PFSK-1 (cell line): ENCODE measurements at regions not wholly inside any gene's neighbourhood (a gene's known extent, or its start where the extent isn't known, plus 50 kb on each side); places are given as distances from the start of the nearest gene placed in this dataset.

Experiments used
- FOXP2 ChIP-seq: optimal IDR thresholded peaks from 2 replicates; pipeline ENCODE3; 2011; ENCODE audit warnings: borderline replicate concordance, control low read depth, inconsistent platforms; ENCODE audit not compliant: insufficient read depth; ENCODE audit errors: extremely low read length, extremely low read depth
- POLR2AphosphoS5 ChIP-seq: IDR thresholded peaks from 2 replicates; pipeline ENCODE4 v1.6.1; 2012; ENCODE audit warnings: low read depth, mild to moderate bottlenecking, control low read depth, low read length, moderate library complexity
- REST ChIP-seq, 2 experiments: IDR thresholded peaks; 2 replicates each; pipeline versions ENCODE4 v1.6.1 to v1.8.0; 2011 to 2012; ENCODE audit warnings: low read depth in 2 of 2, low read length in 2 of 2, control low read depth in 1 of 2, inconsistent platforms in 1 of 2, mild to moderate bottlenecking in 1 of 2, moderate library complexity in 1 of 2; ENCODE audit not compliant: insufficient read depth in 1 of 2
- SIN3A ChIP-seq: IDR thresholded peaks from 2 replicates; pipeline ENCODE4 v1.6.1; 2012; ENCODE audit warnings: mild to moderate bottlenecking, low read length, moderate library complexity, borderline replicate concordance; ENCODE audit not compliant: insufficient read depth
- TAF1 ChIP-seq: IDR thresholded peaks from 2 replicates; pipeline ENCODE4 v1.6.1; 2012; ENCODE audit warnings: low read length, control low read depth, borderline replicate concordance; ENCODE audit not compliant: insufficient read depth

DNA sequence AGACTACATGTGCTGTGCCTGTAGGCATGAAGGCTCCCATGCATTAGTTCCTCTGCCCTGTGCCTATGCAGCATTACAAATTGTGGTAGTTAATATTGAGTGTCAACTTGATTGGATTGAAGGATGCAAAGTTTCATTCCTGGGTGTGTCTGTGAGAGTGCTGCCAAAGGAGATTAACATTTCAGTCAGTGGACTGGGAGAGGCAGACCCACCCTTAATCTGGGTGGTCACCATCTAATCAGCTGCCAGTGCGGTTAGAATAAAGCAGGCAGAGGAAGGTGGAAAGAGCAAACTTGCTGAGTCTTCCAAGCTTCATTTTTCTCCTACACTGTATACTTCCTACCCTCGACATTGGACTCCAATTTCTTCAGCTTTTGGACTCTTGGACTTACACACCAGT, 460.2 kb upstream of the SMIM31 start:
- no peak for TF ChIP-seq FOXP2
- no peak for TF ChIP-seq TAF1
- no peak for TF ChIP-seq SIN3A
- TF ChIP-seq REST (IDR thresholded peaks at IDR 0.05; ENCODE audit: insufficient read depth in 1 of 2, low read depth in 2 of 2, low read length in 2 of 2): no peak
- no peak for TF ChIP-seq POLR2AphosphoS5

- TF ChIP-seq FOXP2 (no peak), TAF1 (no peak), REST (IDR thresholded peaks at IDR 0.05; ENCODE audit: insufficient read depth in 1 of 2, low read depth in 2 of 2, low read length in 2 of 2) (no peak), SIN3A (no peak), POLR2AphosphoS5 (no peak)
Measured at GRCh38 chr4:164301430-164301829, 452.5 kb upstream of the SMIM31 start.

DNA sequence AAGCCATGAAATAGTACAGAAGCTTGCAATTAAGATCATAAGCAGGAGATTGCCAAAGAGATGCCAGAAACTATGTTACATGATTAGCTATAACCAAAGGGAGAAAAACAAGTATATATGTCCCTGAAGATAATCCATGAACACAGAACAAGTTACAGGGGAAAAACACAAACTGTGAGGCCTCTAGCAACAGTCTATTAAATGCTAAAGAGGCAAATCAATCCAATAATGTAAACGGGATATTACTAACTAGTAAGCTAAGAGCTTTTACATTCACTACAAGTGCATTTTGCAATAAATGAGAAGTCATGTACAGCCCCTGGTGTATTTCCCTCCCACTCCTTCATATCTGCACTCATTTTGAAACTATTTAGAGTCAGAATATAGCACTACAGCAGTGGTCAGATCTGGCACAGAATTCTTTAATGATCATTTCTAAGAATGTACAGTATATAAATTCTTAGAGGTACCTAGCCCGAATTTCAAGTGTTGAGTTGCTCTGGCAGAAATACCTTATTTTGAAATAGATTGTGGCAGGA, 449.8 kb upstream of the SMIM31 start:
- TF ChIP-seq SIN3A (no peak), REST (IDR thresholded peaks at IDR 0.05; ENCODE audit: insufficient read depth in 1 of 2, low read depth in 2 of 2, low read length in 2 of 2) (no peak), FOXP2 (no peak), TAF1 (no peak), POLR2AphosphoS5 (no peak)

DNA sequence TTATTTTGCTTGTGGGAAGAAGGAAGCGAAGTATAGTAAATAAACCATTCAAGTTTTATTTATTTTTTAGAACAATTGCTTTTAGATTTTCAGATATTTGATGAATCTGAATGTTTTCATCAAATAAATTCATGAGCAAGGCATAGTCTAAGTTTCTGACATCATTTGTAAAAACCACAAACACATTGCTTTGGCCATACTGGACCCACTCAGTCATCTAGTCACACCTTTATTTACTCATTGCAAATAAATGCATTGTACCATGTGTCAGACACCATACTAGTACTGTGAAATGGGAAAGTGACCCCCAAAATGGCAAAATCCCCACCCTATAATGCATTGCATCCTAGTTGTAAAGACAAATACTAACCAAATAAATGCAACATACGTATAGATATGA, 449.1 kb upstream of the SMIM31 start:
- TF ChIP-seq SIN3A (no peak), FOXP2 (no peak), POLR2AphosphoS5 (no peak), TAF1 (no peak), REST (IDR thresholded peaks at IDR 0.05; ENCODE audit: insufficient read depth in 1 of 2, low read depth in 2 of 2, low read length in 2 of 2) (no peak)

GRCh38 chr4:164307262-164307661, 446.7 kb upstream of the SMIM31 start:
- TF ChIP-seq FOXP2 (no peak), TAF1 (no peak), SIN3A (no peak), POLR2AphosphoS5 (no peak), REST (IDR thresholded peaks at IDR 0.05; ENCODE audit: insufficient read depth in 1 of 2, low read depth in 2 of 2, low read length in 2 of 2) (no peak)
